GM12872 (cell line): ENCODE measurements at regions not wholly inside any gene's neighbourhood (a gene's known extent, or its start where the extent isn't known, plus 50 kb on each side); places are given as distances from the start of the nearest gene placed in this dataset.
A peak's percentile ranks its signal among the peaks of the same experiment; 100 is the strongest.

Experiments used
- CTCF ChIP-seq: IDR thresholded peaks from 3 replicates; pipeline ENCODE4 v1.5.1; 2011; ENCODE audit warnings: low read depth, mild to moderate bottlenecking, low read length, moderate library complexity; ENCODE audit not compliant: insufficient read depth

GRCh38 chr3:25952133-25952532 lies 162.2 kb downstream of the OXSM start:
- no peak for TF ChIP-seq CTCF

GRCh38 chr3:25957026-25957425 lies 167.1 kb downstream of the OXSM start:
- no peak for TF ChIP-seq CTCF

GRCh38 chr3:25960776-25961175 lies 170.9 kb downstream of the OXSM start:
- no peak for TF ChIP-seq CTCF

- peak; percentile 18; the same call in 1 of the 3 replicates for TF ChIP-seq CTCF
Observed at GRCh38 chr3:25962255-25962654, 172.4 kb downstream of the OXSM start.

GRCh38 chr3:25964141-25964540 lies 174.3 kb downstream of the OXSM start:
- TF ChIP-seq CTCF: no peak

GRCh38 chr3:25967385-25967784 lies 177.5 kb downstream of the OXSM start:
- no peak for TF ChIP-seq CTCF

GRCh38 chr3:25971736-25972135 lies 181.8 kb downstream of the OXSM start:
- TF ChIP-seq CTCF: no peak

GRCh38 chr3:25973122-25973521 lies 183.2 kb downstream of the OXSM start:
- no peak for TF ChIP-seq CTCF
